Mucosa of descending colon (tissue), 3 donors: ENCODE measurements at regions not wholly inside any gene's neighbourhood (a gene's known extent, or its start where the extent isn't known, plus 50 kb on each side); places are given as distances from the start of the nearest gene placed in this dataset.
"Not testable (repeated sequence)": the region's sequence is repeated elsewhere in the genome, so short reads cannot be mapped to it uniquely, and the experiment has no call there.

Experiments
- ATAC-seq: fragments of 200-7000 bp; cut with Tn5 transposase; one replicate; pipeline ENCODE4 v1.9.1; 2020; ENCODE audit warnings: mild to moderate bottlenecking, moderate library complexity
- DNase-seq, 3 donors: peaks; one replicate each; pipeline ENCODE4 v3.0.0-alpha.2; 2020
- H3K36me3 ChIP-seq: fragments of 200-600 bp; one replicate; pipeline ENCODE4 v1.8.0; 2021; ENCODE audit warnings: low read depth, mild to moderate bottlenecking
- H3K4me1 ChIP-seq: fragments of 200-600 bp; one replicate; pipeline ENCODE4 v1.8.0; 2021; ENCODE audit warnings: low read depth, mild to moderate bottlenecking
- H3K4me3 ChIP-seq: fragments of 200-600 bp; one replicate; pipeline ENCODE4 v1.8.0; 2021; ENCODE audit warnings: mild to moderate bottlenecking
- H3K9me3 ChIP-seq: fragments of 200-600 bp; one replicate; pipeline ENCODE4 v1.8.0; 2021; ENCODE audit warnings: mild to moderate bottlenecking
- CTCF ChIP-seq: fragments of 200-600 bp; IDR thresholded peaks from one replicate; pipeline ENCODE4 v1.8.0; 2022; ENCODE audit warnings: antibody characterized with exemption, mild to moderate bottlenecking
- intact Hi-C, 2 donors: fragments of 100-400 bp; cut with DNase I in 1 of 2; cut with micrococcal nuclease in 1 of 2; formaldehyde crosslinking; loops; one replicate each; pipeline versions ENCODE4 v1.11.0 to v1.11.1; 2022; cut with DNase I, micrococcal nuclease
- donor health status: DM: no; HTN: no; CAD: no; lungs with moderate emphysema.
- donor health status: DM: no; HTN: no; CAD: no.
- donor health status: DM: no; HTN: yes; CAD: no.

GRCh38 chr13:59047546-59047945 is 1116.2 kb downstream of the DIAPH3 start:
- intact Hi-C loops: no loop called here
- H3K4me1 ChIP-seq: no peaks in the 10 kb centered on the region
- DNase-seq (no peak), ATAC-seq (no peak)
- no peak overlapping the region for H3K4me3 ChIP-seq
- H3K36me3 ChIP-seq: no peaks in the 10 kb centered on the region
- peaks cover 10% of the 10 kb centered on the region for H3K9me3 ChIP-seq
- TF ChIP-seq CTCF: no peak

DNA sequence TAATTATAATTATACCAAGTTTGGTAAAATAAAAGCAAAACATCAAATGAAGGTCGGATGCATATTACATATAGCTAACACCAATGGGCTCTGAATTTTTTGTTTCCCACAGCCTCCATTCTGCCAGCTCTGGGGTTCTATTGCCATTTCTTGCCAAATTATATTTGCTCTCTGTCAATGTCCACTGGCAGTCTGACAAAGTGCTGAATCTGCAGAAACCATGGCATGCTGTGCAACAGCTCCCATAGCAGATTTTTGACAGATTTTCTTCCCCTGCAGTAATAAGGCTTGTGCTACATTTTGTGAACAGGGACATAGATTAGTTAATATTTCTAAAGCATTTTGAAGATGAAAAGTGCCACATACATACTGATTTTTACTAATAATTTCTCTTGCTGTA is 1102.1 kb downstream of the DIAPH3 start:
- no peak for TF ChIP-seq CTCF
- no peaks in the 10 kb centered on the region for H3K36me3 ChIP-seq
- DNase-seq (no peak), ATAC-seq (no peak)
- H3K9me3 ChIP-seq: no peaks in the 10 kb centered on the region
- intact Hi-C loops: no loop called here
- no peaks in the 10 kb centered on the region for H3K4me1 ChIP-seq
- H3K4me3 ChIP-seq: no peak overlapping the region

DNA sequence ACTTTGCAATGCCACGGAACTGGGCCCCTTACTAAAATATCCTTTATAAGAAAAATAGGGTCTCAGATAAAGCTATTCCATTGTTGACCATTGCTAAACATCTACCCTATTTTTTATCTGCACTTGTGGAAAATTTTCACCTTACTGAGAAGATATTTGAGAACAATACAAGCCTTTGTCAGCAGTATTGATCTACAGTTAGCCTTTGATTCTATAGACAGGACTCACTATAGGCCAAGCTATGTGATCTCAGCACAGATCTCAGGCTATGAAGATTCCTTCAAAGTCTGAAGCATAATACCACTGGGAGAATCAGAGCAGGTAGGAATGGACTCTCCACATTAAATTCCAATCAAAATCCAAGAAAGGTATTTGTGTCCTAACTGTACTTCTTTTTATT is 1099.7 kb downstream of the DIAPH3 start:
- ATAC-seq (no peak), DNase-seq (no peak)
- TF ChIP-seq CTCF: no peak

GRCh38 chr13:59076386-59076785 is 1087.3 kb downstream of the DIAPH3 start:
- intact Hi-C loops, H3K36me3 ChIP-seq, ATAC-seq, H3K4me1 ChIP-seq, DNase-seq, H3K4me3 ChIP-seq: not testable (repeated sequence)
- peaks cover 42% of the 10 kb centered on the region for H3K9me3 ChIP-seq

More for the DNA sequence above, 1099.7 kb downstream of the DIAPH3 start:
- Histone ChIP-seq H3K4me3 (no peak overlapping the region), H3K9me3 (no peaks in the 10 kb centered on the region), H3K36me3 (no peaks in the 10 kb centered on the region), H3K4me1 (no peaks in the 10 kb centered on the region)
- intact Hi-C loops: no loop called here

DNA sequence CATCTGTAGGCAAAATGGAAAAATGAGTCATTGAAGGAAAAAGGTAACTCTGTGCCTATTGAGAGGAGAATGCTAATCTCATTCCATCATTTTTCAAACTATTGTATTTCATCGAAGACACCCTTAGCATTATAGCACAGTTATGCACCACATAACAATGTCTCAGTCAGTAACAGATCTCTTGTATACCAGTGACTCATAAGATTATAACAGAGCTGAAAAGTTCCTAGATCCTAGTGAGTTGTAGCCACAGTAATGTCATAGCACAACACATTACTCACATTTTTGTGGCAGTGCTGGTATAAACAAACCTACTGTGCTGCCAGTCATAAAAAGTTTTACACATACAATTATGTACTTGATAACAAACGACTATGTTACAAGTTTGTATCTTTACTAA is 1077.6 kb downstream of the DIAPH3 start:
- no peaks in the 10 kb centered on the region for H3K36me3 ChIP-seq
- ATAC-seq (no peak), DNase-seq (no peak)
- no peak overlapping the region for H3K4me3 ChIP-seq
- peaks cover 10% of the 10 kb centered on the region for H3K9me3 ChIP-seq
- no peak for TF ChIP-seq CTCF
- no peaks in the 10 kb centered on the region for H3K4me1 ChIP-seq
- intact Hi-C loops: no loop called here

DNA sequence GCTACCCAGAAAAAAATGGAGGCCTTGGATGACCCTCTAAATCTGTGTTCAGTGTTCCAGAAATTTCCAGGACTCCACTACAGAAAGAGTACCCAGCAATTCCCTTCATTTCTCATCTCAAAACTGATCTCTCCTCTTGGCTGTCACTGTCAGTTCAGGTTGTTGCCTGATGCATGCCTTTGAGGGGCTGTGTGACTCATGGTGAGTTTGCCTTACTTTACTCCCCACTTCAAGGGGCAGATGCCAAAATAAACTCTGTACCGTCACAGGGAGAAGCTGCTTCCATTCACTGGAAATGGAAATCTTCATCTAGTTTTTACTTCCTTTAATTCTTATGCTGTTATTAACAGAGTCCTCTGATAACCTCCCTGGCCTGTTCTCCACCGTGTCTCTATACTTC is 1075.0 kb downstream of the DIAPH3 start:
- no peak for DNase-seq
- intact Hi-C loops: no loop called here
- Histone ChIP-seq H3K9me3 (peaks cover 10% of the 10 kb centered on the region), H3K4me1 (no peaks in the 10 kb centered on the region), H3K36me3 (no peaks in the 10 kb centered on the region), H3K4me3 (no peak overlapping the region)
- no peak for ATAC-seq
- no peak for TF ChIP-seq CTCF
